HepG2 (cell line): ENCODE measurements at regions not wholly inside any gene's neighbourhood (a gene's known extent, or its start where the extent isn't known, plus 50 kb on each side); places are given as distances from the start of the nearest gene placed in this dataset.

ENCODE experiments used
- ATAC-seq: fragments of 200-7000 bp; cut with Tn5 transposase; 3 replicates; pipeline ENCODE4 v1.9.1; 2020; ENCODE audit warnings: mild to moderate bottlenecking, moderate library complexity
- BruUV-seq: library from RNA; stranded (reverse); fragments of 400-500 nt; replicated peaks from 2 replicates; lab custom pipeline; 2021; lab: Mats Ljungman, UMichigan
- CTCF ChIA-PET: fragments of 300-600 bp; formaldehyde crosslinking; extraction: SDS; loops from one replicate; lab custom pipeline; 2021; ENCODE audit warnings: low total read pairs, inconsistent platforms, low intra/inter-chr PET ratio; lab: Yijun Ruan, JAX
- POLR2A ChIA-PET: fragments of 350-600 bp; sonication (Branson Sonifier 250); formaldehyde crosslinking; loops from one replicate; lab custom pipeline; 2020; ENCODE audit warnings: antibody characterized with exemption, inconsistent platforms; lab: Yijun Ruan, JAX
- DNase-seq: peaks from one replicate; pipeline ENCODE4 v3.0.0-alpha.2; 2015; ENCODE audit warnings: low spot score
- FAIRE-seq: peaks from 3 replicates; lab custom pipeline; 2011; peaks lifted over from hg19 to GRCh38; lab: Jason Lieb, UNC
- H2AFZ ChIP-seq: one replicate; pipeline ENCODE4 v1.6.1; 2011; ENCODE audit warnings: low read length, inconsistent platforms
- H3K27ac ChIP-seq: fragments of 300-600 bp; 3 replicates; pipeline ENCODE4 v1.8.0; 2011; ENCODE audit warnings: mixed run types, mild to moderate bottlenecking, mixed read lengths, low read length, inconsistent platforms; ENCODE audit not compliant: insufficient read depth; ENCODE audit errors: extremely low read length
- H3K27me3 ChIP-seq, 2 experiments: fragments of 200-600 bp in 1 of 2; 2 replicates in 1 of 2; 3 replicates in 1 of 2; pipeline versions ENCODE4 v1.6.0 to v1.8.0; 2011; ENCODE audit warnings: low read length in 2 of 2, mild to moderate bottlenecking in 2 of 2, moderate library complexity in 2 of 2, inconsistent platforms in 1 of 2; ENCODE audit not compliant: insufficient read depth in 2 of 2, control insufficient read depth in 1 of 2
- H3K36me3 ChIP-seq, 2 experiments: fragments of 200-600 bp in 1 of 2; replicated peaks in 1 of 2; 2 replicates in 1 of 2; 3 replicates in 1 of 2; pipeline versions ENCODE4 v1.5.1 to v1.8.0; 2011; ENCODE audit warnings: low read length in 2 of 2, inconsistent platforms in 1 of 2; ENCODE audit not compliant: insufficient read depth in 2 of 2, control insufficient read depth in 1 of 2
- H3K4me1 ChIP-seq: 2 replicates; pipeline ENCODE4 v1.5.1; 2012; ENCODE audit warnings: low read length, inconsistent platforms; ENCODE audit not compliant: insufficient read depth
- H3K4me2 ChIP-seq: 2 replicates; pipeline ENCODE4 v1.6.0; 2011; ENCODE audit warnings: low read depth, low read length, inconsistent platforms
- H3K4me3 ChIP-seq, 3 experiments: fragments of 200-600 bp in 1 of 3; sonication (generic), shearing (Covaris generic) in 1 of 3; replicated peaks in 1 of 3; 2 replicates each; pipeline ENCODE4 v1.5.1; 2011 to 2016; ENCODE audit warnings: low read length in 3 of 3, inconsistent platforms in 2 of 3, low read depth in 2 of 3, mild to moderate bottlenecking in 2 of 3, control low read depth in 1 of 3, mixed read lengths in 1 of 3; ENCODE audit not compliant: insufficient read depth in 1 of 3
- H3K79me2 ChIP-seq: one replicate; pipeline ENCODE4 v1.6.1; 2011; ENCODE audit warnings: low read length, inconsistent platforms; ENCODE audit not compliant: insufficient read depth
- H3K9ac ChIP-seq: 2 replicates; pipeline ENCODE4 v1.6.0; 2011; ENCODE audit warnings: mild to moderate bottlenecking, low read depth, low read length, inconsistent platforms; ENCODE audit not compliant: insufficient read depth
- H3K9me3 ChIP-seq: 2 replicates; pipeline ENCODE4 v1.5.1; 2012; ENCODE audit warnings: mild to moderate bottlenecking, low read length
- H4K20me1 ChIP-seq: 2 replicates; pipeline ENCODE4 v1.6.0; 2011; ENCODE audit warnings: inconsistent platforms, mild to moderate bottlenecking, low read length, moderate library complexity; ENCODE audit not compliant: insufficient read depth
- AFF4 ChIP-seq: sonication (generic); formaldehyde crosslinking; IDR thresholded peaks from 2 replicates; pipeline ENCODE4 v1.4.0; 2020; ENCODE audit warnings: missing genetic modification reagents
- DZIP1 ChIP-seq: sonication (generic); formaldehyde crosslinking; IDR thresholded peaks from 2 replicates; pipeline ENCODE4 v1.5.0; 2020; ENCODE audit warnings: mild to moderate bottlenecking, missing genetic modification reagents
- GATA4 ChIP-seq: sonication (generic); IDR thresholded peaks from 2 replicates; pipeline ENCODE4 v1.6.1; 2016; ENCODE audit warnings: antibody characterized with exemption, low read depth, borderline replicate concordance
- GMEB1 ChIP-seq: sonication (generic); formaldehyde crosslinking; IDR thresholded peaks from 2 replicates; pipeline ENCODE4 v1.5.1; 2020; ENCODE audit warnings: missing genetic modification reagents, mild to moderate bottlenecking, borderline replicate concordance
- HDAC2 ChIP-seq: sonication (generic); formaldehyde crosslinking; IDR thresholded peaks from 2 replicates; pipeline ENCODE4 v1.4.0; 2020; ENCODE audit warnings: missing genetic modification reagents
- PAXIP1 ChIP-seq: sonication (generic); formaldehyde crosslinking; conservative IDR thresholded peaks from 2 replicates; pipeline ENCODE4 v1.4.0; 2020; ENCODE audit warnings: mild to moderate bottlenecking, missing genetic modification reagents, moderate library complexity
- TAF1 ChIP-seq: sonication (generic); formaldehyde crosslinking; IDR thresholded peaks from 2 replicates; pipeline ENCODE4 v1.4.0; 2020; ENCODE audit warnings: missing genetic modification reagents
- XBP1 ChIP-seq: sonication (generic); formaldehyde crosslinking; IDR thresholded peaks from 2 replicates; pipeline ENCODE4 v1.5.0; 2020; ENCODE audit warnings: missing genetic modification reagents
- ZFYVE20 ChIP-seq: sonication (generic); formaldehyde crosslinking; IDR thresholded peaks from 2 replicates; pipeline ENCODE4 v1.8.0; 2023; ENCODE audit warnings: low read depth, mild to moderate bottlenecking, moderate library complexity, missing genetic modification reagents, borderline replicate concordance
- ZNF264 ChIP-seq: sonication (generic); formaldehyde crosslinking; IDR thresholded peaks from 2 replicates; pipeline ENCODE4 v1.4.0; 2020; ENCODE audit warnings: missing genetic modification reagents
- ZNF275 ChIP-seq: sonication (generic); formaldehyde crosslinking; IDR thresholded peaks from 2 replicates; pipeline ENCODE4 v1.8.0; 2022; ENCODE audit warnings: missing genetic modification reagents, mild to moderate bottlenecking, inconsistent platforms, borderline replicate concordance
- ZNF296 ChIP-seq: sonication (generic); formaldehyde crosslinking; conservative IDR thresholded peaks from 2 replicates; pipeline ENCODE4 v1.5.0; 2020; ENCODE audit warnings: mild to moderate bottlenecking, missing genetic modification reagents
- WGBS: methylation state at CpG from one replicate; pipeline ENCODE4 v1.1.6; 2017; ENCODE audit warnings: low lambda C conversion rate; 5-methylcytosine and 5-hydroxymethylcytosine counted together
- in situ Hi-C: cut with HindIII; loops from 2 replicates; pipeline ENCODE4 v1.10.0; 2017; ENCODE audit warnings: low pct_unique_long_range_greater_than_20kb; ENCODE audit not compliant: extremely low pct_ligation_motif_present
- intact Hi-C: fragments of 100-400 bp; cut with micrococcal nuclease; formaldehyde crosslinking; loops from one replicate; pipeline ENCODE4 v1.10.0; 2022; ENCODE audit not compliant: unreplicated experiment

- DNase-seq (no peak), FAIRE-seq (no peak), ATAC-seq (no peak)
- H3K9me3 ChIP-seq, result no peaks in the 10 kb centered on the region
- no peaks in the 10 kb centered on the region for H3K36me3 ChIP-seq
- H3K4me1 ChIP-seq, result no peaks in the 10 kb centered on the region
- POLR2A ChIA-PET, result no interaction called here
- H2AFZ ChIP-seq, result no peak overlapping the region
- H3K4me3 ChIP-seq, result no peak overlapping the region
- in situ Hi-C loops, result no loop called here
- CTCF ChIA-PET, result no interaction called here
- intact Hi-C loops, result no loop called here
- H3K9ac ChIP-seq, result no peak overlapping the region
- no peaks in the 10 kb centered on the region for H3K79me2 ChIP-seq
- BruUV-seq, result no TSS peak
- WGBS, result 0% methylated on average over 1 of the region's 3 CpGs
- no peak overlapping the region for H3K4me2 ChIP-seq
- no peak overlapping the region for H3K27ac ChIP-seq
- H3K27me3 ChIP-seq, result peaks cover 0 to 4% of the 10 kb centered on the region in 2 experiments; a peak in 1 of 5 replicates
- H4K20me1 ChIP-seq, result no peaks in the 10 kb centered on the region
- TF ChIP-seq DZIP1, result no peak
- TF ChIP-seq ZNF275, result no peak
- TF ChIP-seq XBP1 (CRISPR knock-in tag), result no peak
- TF ChIP-seq AFF4, result no peak
- no peak for TF ChIP-seq HDAC2 (CRISPR knock-in tag)
- TF ChIP-seq PAXIP1 (CRISPR knock-in tag), result no peak
- no peak for TF ChIP-seq TAF1 (CRISPR knock-in tag)
- no peak for TF ChIP-seq ZNF296
- no peak for TF ChIP-seq GATA4
- no peak for TF ChIP-seq GMEB1
- no peak for TF ChIP-seq ZFYVE20 (CRISPR knock-in tag)
- TF ChIP-seq ZNF264 (CRISPR knock-in tag), result no peak
Measured at GRCh38 chr12:67471810-67472209, 176.7 kb upstream of the DYRK2 start.
